ENCODE measurements at regions not wholly inside any gene's neighbourhood (a gene's known extent, or its start where the extent isn't known, plus 50 kb on each side); places are given as distances from the start of the nearest gene placed in this dataset.

DNA sequence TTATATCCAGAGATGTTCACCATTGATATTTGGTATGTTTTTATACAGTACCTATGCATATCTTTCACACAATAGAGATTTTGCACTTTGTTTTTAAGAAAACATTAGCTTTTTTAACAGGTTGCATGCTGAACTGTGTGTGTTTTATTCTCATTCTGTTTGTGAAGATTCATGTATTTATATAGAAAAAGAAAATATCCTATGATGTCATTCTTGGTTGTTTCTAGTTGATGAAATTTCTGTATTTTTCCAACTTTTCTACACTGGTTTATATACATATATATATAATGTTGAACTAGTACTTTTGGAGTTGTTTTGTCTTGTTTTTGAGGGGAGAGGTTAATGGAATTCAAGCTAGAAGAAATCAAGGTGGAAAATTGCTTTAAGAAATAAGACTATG is 143.8 kb downstream of the MATN1 start:
- no peak overlapping the region for H3K4me3 ChIP-seq (replicated peaks in 1 of 3)
- intact Hi-C loops (cut with DNase I): no loop called here

DNA sequence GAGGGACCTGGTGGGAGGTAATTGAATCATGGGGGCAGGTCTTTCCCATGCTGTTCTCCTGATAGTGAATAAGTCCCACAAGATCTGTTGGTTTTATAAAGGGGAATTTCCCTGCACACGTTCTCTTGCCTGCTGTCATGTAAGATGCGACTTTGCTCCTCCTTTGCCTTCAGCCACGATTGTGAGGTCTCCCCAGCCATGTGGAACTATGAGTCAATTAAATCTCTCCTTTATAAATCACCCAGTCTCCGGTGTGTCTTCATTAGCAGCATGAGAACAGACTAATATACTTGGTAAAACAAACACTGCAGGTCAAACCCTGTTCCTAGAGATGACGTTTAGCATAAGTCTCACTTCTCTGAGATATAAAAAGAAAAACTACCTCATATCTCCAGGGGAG is 148.3 kb downstream of the MATN1 start:
- Histone ChIP-seq H3K4me1 (no peaks in the 10 kb centered on the region), H3K27ac (no peak overlapping the region), H3K4me3 (replicated peaks in 1 of 3) (no peak overlapping the region), H3K9me3 (no peaks in the 10 kb centered on the region), H3K27me3 (no peaks in the 10 kb centered on the region), H3K36me3 (no peaks in the 10 kb centered on the region)
- no peak for DNase-seq
- TF ChIP-seq, protein P1, sequence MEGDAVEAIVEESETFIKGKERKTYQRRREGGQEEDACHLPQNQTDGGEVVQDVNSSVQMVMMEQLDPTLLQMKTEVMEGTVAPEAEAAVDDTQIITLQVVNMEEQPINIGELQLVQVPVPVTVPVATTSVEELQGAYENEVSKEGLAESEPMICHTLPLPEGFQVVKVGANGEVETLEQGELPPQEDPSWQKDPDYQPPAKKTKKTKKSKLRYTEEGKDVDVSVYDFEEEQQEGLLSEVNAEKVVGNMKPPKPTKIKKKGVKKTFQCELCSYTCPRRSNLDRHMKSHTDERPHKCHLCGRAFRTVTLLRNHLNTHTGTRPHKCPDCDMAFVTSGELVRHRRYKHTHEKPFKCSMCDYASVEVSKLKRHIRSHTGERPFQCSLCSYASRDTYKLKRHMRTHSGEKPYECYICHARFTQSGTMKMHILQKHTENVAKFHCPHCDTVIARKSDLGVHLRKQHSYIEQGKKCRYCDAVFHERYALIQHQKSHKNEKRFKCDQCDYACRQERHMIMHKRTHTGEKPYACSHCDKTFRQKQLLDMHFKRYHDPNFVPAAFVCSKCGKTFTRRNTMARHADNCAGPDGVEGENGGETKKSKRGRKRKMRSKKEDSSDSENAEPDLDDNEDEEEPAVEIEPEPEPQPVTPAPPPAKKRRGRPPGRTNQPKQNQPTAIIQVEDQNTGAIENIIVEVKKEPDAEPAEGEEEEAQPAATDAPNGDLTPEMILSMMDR (IDR thresholded peaks at IDR 0.05): no peak
- TF ChIP-seq POLR2A (IDR thresholded peaks at IDR 0.05): no peak
- intact Hi-C loops (cut with DNase I): no loop called here
- 50 to 53% methylated on average over 5 of the region's 5 CpGs for WGBS, 2 donors

More for the DNA sequence above, 143.8 kb downstream of the MATN1 start:
- Histone ChIP-seq H3K36me3 (no peaks in the 10 kb centered on the region), H3K27me3 (no peaks in the 10 kb centered on the region), H3K27ac (no peak overlapping the region), H3K9me3 (no peaks in the 10 kb centered on the region), H3K4me1 (no peaks in the 10 kb centered on the region)
- DNase-seq: no peak
- TF ChIP-seq, protein P1 (IDR thresholded peaks at IDR 0.05): no peak
- TF ChIP-seq POLR2A (IDR thresholded peaks at IDR 0.05): no peak

DNA sequence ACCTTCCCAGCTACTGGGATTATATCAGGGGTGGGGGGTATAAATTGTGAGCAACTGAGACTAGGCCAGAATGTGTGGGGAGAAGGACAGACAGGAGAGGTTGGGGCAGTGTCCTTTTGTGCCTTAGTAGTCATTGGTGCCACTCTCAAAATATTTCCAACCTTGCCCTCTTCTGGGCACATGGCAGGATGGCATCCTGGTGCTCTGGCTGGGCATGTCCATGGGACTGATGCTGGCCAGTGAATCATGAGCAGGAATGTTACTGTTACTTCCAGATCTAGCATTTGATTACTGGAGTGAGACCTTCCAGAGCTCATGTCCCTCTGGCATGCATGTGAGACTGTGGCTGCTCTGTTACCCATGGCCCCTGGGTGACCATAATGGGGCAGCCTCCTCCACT is 151.2 kb downstream of the MATN1 start:
- Histone ChIP-seq H3K27ac (no peak overlapping the region), H3K27me3 (no peaks in the 10 kb centered on the region), H3K4me1 (no peaks in the 10 kb centered on the region), H3K4me3 (replicated peaks in 1 of 3) (no peak overlapping the region), H3K36me3 (no peaks in the 10 kb centered on the region), H3K9me3 (no peaks in the 10 kb centered on the region)
- TF ChIP-seq POLR2A (IDR thresholded peaks at IDR 0.05): no peak
- TF ChIP-seq, protein P1 (IDR thresholded peaks at IDR 0.05): no peak
- intact Hi-C loops (cut with DNase I): no loop called here
- no peak for DNase-seq

DNA sequence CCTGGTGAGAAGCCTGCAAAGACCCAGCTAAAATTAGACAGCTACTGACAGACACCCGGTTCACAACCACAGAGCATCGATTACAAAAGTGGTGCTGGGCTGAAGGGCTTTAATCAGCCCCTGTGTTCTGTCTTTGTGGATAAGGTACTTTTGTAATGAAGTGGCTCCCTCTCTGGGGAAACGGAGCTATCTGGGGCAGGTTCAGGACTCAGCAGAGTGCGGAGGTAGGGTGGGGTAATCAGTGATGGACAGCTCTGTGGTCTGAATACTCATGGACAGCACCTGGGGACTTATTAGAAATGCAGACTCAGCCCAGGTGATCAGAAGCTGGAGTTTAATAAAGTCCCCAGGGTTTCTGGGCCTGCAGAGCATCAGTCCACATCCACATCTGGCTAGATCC is 152.0 kb downstream of the MATN1 start:
- no peak for DNase-seq
- Histone ChIP-seq H3K36me3 (no peaks in the 10 kb centered on the region), H3K4me1 (no peaks in the 10 kb centered on the region), H3K27me3 (no peaks in the 10 kb centered on the region), H3K27ac (no peak overlapping the region), H3K9me3 (no peaks in the 10 kb centered on the region), H3K4me3 (replicated peaks in 1 of 3) (no peak overlapping the region)
- WGBS, 2 donors: 48 to 65% methylated on average over 4 of the region's 4 CpGs
- intact Hi-C loops (cut with DNase I): no loop called here
- TF ChIP-seq, protein P1 (IDR thresholded peaks at IDR 0.05): no peak
- no peak for TF ChIP-seq POLR2A (IDR thresholded peaks at IDR 0.05)

DNA sequence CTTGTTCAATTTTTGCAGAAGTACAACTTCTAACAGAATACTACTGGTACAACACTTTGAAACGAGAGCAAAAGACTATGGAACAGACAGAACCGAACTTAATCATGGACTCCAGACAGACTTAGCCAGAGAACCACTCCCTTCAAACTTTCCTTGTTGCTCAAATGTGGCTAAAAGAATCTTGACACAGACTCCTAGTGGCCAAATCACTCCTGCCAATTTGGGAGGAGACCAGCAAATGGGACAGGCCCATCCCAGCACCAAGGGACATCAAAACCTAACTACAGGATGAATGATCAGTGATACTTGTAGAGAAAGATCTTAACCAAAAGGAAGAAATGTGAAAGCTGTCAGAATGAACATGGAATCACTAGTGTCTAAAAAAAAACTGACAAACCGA is 154.0 kb downstream of the MATN1 start:
- Histone ChIP-seq H3K4me3 (replicated peaks in 1 of 3) (no peak overlapping the region), H3K27me3 (no peaks in the 10 kb centered on the region), H3K27ac (no peak overlapping the region), H3K36me3 (no peaks in the 10 kb centered on the region), H3K4me1 (no peaks in the 10 kb centered on the region), H3K9me3 (no peaks in the 10 kb centered on the region)
- TF ChIP-seq, protein P1 (IDR thresholded peaks at IDR 0.05): no peak
- no peak for TF ChIP-seq POLR2A (IDR thresholded peaks at IDR 0.05)
- intact Hi-C loops (cut with DNase I): no loop called here
- WGBS, 2 donors: 63 to 73% methylated on average over 3 of the region's 3 CpGs
- no peak for DNase-seq

Measured in thyroid gland (tissue), 4 donors.